HG03108 (cell line): ENCODE measurements at regions not wholly inside any gene's neighbourhood (a gene's known extent, or its start where the extent isn't known, plus 50 kb on each side); places are given as distances from the start of the nearest gene placed in this dataset.
A peak's percentile ranks its signal among the peaks of the same experiment; 100 is the strongest.
"Not testable (repeated sequence)": the region's sequence is repeated elsewhere in the genome, so short reads cannot be mapped to it uniquely, and the experiment has no call there.

Experiments
- ATAC-seq: cut with Tn5 transposase; IDR thresholded peaks from one replicate; pipeline ENCODE4 v1.9.1; 2021; ENCODE audit warnings: moderate library complexity; ENCODE audit not compliant: unreplicated experiment

DNA sequence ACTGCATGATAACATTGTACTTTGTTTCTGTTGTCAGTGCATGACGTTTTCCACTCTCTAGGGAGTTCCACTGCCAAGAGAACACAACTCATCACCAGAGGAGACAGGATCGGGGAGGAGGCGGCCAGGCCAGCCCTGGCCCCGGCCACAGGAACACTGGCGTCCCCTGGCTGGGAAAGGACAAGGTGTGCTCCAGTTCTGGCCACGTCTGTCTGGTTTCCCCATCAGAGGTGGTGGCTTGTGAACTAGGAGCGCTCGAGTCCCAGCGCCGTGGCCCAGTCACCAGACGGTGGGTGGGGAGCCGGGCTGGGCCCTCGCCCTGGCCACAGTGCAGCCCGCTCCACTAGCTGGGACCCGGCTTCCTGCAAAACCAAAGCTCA is 211.9 kb upstream of the IRX4 start:
- no peak for ATAC-seq

DNA sequence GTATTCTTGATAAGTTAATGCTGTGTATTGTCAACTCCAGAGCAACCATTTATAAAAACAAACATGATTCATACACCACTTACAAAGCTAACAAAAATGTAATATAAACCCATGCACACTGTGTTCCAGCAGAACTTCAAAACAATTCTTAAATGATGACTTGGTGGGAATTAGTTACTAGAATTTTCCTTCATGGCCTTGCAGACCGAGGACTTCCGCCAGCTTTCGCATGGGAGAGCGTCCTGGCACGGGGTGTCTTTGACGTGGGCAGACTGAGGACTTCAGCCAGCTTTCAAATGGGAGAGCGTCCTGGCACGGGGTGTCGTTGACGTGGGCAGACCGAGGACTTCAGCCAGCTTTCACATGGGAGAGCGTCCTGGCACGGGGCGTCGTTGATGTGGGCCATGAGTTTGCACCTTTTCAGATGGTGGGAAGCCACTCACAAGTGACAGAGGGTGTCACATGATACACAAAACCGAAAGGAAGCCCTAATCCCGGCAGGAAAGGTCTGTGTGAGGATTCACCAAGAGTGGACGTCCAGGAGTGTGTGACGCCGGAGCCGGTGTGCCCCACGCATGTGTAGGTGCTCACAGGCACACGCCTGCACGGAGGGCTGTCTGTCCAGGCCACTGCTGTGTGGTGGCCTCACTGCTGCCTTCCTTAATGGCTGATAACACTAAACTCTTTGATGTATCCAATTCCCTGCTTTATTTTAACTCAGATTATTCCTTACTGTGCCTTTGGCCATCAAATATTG is 211.3 kb upstream of the IRX4 start:
- no peak for ATAC-seq

DNA sequence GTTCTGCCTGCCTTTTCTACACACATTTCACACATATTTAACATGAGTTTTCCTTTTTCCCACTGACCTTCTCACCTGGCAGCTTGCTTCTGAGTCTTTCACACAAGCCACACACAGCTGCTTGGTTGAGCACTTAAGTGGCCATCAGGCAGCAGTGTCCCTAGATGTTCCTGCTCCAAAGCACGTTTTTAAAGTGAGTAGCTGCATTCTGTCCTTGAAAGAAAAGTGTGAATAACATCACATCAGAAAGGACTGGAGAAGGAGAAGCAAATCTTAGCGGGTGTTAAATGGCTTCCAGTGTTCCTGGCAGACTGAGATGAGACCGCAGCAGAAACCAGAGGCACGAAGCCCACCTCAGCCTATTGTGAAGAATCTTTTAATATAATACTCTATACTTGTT is 209.2 kb upstream of the IRX4 start:
- ATAC-seq = no peak

DNA sequence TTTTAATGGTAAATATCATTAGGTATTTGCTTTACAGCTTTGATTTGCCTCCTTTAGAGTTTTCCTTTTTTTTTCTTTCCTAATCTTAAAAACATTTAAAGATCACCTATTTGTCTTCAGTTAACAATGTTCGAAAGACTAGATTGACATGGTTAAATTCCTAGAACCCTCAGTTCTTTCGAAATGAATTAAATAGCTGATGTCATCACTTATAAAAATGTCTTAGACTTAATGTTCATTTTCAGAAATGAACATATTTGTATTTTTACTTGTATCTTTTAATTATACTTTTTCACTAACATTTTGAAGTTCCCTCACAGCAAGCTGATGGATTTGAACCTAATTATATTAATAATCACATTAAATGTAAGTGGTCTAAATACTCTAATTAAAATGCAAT is 205.3 kb upstream of the IRX4 start:
- no peak for ATAC-seq

DNA sequence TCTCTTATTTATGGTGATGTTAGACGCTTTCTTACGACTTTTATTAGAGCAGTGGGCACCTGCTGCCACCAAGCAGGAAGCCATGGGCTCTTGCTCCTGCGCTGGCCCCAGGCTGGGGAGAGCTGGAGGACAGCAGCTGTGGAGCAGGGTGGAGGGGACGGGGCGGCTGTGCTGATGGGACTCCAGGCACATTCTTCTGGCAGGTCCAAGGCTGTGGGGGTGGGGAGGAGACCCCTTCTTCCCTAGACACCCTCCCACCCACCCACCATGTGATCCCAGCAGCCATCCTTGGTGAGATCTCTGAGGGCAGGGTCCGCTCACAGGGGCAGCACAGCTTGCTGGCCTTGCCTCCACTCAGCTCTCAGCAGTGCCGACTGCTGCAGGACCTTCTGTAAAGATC is 192.6 kb upstream of the IRX4 start:
- ATAC-seq = no peak

DNA sequence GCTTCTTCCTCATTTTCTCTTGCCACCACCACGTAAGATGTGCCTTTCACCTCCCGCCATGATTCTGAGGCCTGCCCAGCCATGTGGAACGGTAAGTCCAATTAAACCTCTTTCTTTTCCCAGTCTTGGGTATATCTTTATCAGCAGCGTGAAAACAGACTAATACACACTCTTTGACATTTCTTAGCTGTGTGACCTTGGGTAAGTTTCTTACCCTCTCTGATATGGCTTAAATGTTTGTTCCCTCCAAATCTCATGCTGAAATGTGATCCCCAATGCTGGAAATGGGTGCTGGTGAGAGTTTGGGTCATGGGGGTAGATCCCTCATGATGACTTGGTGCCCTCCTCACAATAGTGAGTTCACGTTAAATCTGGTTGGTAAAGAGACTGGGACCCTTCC is 188.8 kb upstream of the IRX4 start:
- no peak for ATAC-seq

DNA sequence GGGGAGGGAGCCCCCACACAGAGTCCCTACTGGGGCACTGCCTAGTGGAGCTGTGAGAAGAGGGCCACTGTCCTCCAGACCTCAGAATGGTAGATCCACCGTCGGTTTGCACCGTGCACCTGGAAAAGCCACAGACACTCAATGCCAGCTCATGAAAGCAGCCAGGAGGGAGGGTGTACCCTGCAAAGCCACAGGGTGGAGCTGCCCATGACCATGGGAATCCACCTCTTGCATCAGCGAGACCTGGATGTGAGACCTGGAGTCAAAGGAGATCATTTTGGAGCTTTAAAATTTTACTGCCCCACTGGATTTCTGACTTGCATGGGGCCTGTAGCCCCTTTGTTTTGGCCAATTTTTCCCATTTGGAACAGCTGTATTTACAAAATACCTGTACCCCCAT is 188.1 kb upstream of the IRX4 start:
- ATAC-seq = not testable (repeated sequence)

DNA sequence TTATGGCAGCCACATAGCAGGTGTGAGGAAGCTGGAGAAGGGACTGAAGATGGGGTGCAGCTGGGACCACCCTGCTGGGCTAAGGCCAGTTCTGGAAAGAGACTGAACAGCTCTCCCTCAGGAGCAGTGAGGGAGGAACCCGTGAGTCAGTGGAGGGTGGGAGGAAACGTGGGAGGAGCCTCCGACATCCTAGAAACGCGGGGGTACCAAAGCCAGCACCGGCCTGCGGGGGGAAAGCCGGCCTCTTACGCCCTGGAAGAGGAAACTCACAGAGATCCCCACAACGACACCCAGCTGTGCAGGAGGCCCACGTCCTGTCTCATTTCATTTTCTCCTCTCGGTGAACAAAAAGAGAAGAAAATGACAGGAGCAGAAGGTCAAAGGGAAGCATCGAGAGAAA is 185.8 kb upstream of the IRX4 start:
- ATAC-seq = no peak

DNA sequence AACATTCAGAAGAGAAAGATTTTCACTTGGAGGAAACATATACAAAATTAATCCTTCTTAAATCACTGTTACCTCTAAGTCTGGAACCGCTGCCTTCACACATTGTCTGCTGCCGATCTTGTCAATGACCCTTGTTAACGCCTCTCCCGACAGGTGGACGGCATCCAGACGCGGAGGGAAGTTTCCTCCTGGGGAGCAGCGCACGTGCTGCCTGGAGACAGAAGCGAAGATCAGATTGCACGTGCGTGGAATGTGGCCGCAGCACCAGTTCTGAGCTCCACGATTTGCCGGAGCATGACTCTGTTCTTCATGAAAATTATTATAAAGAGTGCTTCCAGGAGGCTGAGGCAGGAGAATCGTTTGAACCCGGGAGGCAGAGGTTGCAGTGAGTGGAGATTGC is 183.6 kb upstream of the IRX4 start:
- ATAC-seq = no peak

DNA sequence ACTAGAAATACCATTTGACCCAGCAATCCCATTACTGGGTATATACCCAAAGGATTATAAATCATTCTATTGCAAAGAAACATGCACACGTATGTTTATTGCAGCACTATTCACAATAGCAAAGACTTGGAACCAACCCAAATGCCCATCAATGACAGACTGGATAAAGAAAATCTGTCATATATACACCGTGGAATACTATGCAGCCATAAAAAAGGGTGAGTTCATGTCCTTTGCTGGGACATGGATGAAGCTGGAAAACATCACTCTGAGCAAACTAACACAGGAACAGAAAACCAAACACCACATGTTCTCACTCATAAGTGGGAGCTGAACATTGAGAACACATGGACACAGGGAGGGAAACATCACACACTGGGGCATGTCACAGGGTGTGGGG is 180.7 kb upstream of the IRX4 start:
- not testable (repeated sequence) for ATAC-seq

DNA sequence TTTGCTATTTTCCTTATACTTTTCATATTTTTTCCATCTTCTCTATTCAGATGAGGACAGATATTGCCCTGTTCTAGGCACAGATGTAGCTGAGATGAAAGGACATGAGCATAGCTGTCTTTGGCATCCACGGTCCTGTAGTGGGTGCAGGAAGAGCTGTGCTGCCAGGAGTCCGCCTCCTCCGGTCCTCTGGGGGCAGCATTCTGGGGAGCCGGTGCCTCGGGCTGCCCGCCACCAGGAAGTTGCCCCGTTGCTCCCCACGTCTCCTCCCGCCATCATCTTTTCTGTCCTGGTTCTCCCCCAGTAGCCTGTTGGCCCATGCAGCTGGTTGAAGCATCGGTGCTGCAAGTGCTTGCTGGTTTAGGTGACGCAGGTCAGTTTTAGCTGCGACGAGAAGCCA is 170.0 kb upstream of the IRX4 start:
- ATAC-seq = no peak

DNA sequence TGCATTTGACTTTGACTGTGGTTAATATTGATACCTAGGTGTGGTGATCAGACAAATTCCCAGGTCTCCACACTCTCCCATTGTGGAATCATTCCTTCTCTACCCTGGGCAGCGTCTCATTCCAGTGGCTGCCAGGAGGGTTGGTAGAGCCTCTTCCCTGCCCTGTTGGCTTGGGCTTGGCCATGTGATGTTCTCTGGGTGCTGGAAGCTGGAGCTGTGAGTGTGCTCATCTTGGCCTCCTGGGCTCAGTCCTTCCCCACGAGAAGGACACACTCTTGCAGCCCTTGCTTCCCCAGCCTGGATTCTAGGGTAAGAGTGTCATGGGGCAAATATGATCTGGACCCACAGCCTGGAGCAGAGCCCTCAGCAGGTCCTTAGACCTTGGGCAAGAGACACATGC is 167.2 kb upstream of the IRX4 start:
- no peak for ATAC-seq

DNA sequence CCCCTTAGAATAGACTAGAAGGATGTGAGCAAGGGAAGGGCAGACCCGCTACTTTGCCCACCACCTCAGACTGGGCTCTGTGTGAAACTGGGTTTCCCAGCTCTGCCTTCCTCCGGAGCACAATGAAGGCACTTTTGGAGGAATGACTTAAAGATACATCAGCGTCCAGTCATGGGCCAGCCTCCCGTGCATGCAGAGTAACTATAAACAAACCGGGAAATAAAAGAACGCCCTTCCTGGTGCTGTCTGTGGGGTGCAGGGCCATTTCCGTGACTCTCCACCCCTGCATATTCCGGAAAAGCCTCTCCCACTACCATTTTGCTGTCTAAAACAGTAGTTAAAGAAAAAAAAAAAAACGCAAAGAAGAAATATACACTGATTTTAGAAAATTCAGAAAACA is 165.9 kb upstream of the IRX4 start:
- ATAC-seq = no peak

DNA sequence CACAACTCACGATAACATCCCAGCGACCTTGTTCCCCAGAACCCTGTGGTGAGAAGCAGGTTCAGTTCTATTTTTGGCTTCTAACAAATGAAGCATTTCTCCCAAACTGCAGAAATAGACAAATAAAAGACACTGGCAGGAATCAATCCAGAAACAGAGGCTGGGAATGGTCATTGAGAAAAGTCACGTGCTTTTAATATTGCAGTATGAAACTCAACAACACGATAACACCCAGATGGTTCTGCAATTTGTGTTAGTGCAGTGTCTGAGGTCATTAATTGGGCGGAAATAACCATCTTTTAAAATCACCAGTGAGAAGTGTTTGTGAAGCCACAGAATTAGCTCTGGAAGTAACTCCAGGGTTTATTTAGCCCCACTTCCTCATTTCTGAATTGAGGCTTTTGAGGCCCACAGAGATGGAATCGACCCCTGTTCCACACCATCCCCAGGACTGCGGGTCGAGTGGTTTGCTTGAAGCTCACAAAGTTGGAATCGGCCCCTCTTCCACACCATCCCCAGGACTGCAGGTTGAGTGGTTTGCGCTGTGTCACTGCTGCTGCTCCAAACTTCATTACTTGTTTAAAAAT is 164.7 kb upstream of the IRX4 start:
- no peak for ATAC-seq

DNA sequence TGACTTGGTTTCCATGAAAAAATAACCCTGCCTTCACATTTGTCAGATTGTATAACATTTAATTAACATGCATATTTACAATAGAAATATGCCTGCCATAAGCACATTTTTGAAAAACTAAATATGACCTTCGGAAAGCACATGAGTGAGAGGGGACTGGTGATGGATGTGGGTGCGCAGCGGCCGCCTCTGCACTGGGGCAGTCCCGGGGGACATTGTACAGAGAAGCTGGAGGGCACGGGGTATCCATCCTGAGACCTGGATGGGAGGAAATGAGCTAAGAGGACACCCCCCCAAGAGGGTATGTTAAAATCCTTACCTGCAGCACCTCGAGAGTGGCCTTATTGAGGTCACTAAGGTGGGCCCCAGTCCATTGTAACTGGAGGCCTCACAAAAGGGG is 161.3 kb upstream of the IRX4 start:
- no peak for ATAC-seq

DNA sequence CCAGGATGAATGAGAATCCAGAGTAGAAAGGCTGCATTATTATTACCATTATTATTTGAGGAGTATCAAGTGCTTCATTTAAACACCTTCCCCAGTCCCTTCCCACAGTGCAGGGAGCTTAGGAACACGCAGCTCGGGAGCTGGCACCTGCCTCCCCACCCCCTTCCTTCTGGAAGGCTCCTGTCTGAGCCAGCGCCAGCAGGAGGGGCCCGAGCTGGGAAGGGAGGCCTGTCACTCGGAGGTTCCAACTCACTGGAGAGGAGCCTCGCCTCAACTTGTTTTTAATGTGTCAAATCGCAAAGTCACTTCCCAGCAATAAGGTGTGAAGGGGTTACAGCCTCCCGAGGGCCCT is 156.4 kb upstream of the IRX4 start:
- no peak for ATAC-seq

DNA sequence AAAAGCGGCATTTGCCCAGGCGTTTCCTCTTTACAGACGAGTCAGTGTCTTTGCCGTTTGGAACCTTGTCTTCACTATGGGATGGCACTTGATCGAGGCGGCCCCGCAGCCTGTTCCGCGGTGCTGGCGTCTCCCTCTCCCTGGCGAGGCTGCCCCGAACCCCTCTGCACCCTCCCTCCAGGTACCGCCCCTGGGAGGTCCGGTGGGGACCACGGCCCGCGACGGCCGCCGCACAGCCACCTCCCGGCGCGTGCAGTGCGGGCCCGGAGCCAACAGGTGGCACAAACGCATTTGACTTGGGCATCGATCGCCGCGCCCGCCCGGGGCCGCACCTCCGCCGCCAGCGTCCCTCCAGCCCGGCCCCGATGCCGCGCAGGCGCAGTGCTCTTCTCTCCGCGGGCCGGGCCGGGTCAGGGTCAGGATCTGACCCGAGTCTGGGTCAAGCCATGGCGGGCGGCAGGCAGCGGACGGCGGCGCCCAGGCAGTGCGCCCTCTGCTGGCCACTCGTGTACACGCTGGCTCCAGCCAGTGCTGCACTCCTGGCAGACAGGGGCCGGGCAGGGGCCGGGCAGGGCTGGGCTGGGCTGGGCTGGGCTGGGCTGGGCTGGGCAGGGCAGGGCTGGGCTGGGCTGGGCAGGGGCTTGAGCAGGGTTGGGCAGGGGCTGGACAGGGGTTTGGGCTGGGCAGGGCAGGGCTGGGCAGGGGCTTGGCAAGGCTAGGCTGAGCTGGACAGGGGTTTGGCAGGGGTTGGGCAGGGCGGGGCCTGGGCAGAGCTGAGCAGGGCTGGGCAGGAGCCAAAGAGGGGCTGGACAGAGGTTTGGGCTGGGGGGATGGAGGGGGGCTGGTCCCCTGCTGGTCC is 155.8 kb upstream of the IRX4 start:
- peak; percentile 94 for ATAC-seq

DNA sequence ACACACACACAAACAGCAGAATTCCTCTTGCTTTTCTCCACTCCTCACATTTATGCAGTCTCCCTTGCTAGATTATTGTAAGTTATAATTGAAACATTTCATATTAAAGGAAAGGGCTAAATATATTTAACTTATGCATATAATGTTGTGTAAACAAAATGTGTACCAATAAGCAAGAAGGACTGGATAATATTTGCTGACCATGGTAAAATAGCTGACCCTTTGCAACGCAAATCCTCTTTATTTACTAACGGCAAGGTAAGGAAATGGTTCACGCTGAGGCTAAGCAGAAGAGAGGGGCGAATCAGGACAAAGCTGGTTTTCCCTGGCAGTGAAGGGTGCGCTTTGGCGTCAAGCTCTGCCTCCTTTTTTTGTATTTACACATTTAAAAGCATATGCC is 154.2 kb upstream of the IRX4 start:
- no peak for ATAC-seq

DNA sequence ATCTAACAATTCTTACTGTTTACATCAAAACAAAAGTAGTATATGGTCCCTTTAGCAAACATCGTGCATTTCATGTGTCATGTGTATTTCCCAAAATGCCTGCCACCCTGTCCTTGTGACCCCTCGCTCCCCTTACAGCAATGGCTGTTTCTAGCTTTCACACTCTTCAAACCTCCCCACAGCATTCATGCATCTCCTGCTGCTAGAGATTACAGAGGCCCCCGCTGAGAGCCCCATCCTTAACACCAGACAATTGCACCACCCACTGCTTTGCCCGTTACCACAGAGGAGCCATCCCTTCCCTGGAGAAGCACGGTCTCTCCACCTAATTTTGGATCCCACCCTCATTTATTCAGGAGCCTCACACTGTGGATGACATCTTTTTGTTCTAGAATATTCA is 149.7 kb upstream of the IRX4 start:
- no peak for ATAC-seq

DNA sequence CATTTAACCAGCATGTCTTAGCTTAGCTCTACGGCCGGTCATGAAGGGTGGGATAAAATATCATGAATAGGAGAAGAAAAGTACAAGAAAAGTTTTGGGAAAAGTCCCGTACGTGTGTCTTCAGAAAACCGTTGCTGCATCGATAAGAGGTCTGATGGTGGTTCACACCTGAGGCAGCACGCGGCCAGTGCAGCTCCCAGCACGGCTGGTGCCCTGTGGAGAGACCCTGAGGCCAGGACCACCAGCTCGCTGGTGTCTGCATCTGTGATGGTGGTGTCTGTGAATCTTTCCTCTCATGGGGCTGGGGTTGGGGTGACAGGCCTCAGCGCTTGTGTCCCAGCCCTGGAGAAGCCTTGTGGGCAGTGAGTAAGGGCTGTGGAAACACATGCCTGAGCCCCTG is 148.9 kb upstream of the IRX4 start:
- no peak for ATAC-seq

DNA sequence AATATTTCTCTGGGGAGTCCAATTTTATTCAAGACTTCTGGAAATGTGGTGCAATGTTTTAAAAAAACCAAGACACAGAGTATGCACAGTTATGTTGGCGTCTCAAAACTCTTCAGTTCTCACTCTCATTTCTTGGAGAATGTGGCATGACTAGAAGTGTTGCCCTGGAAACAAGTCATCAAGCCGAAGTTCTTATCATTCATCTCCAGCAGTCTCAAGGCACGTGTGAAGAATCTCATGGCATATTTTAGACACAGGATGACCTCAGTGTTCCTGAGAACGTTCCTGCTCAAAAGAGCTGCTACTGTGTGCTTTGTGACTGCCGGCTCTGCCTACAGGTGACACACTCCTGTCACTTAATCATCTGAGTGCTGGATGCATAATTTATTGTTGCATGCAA is 147.4 kb upstream of the IRX4 start:
- ATAC-seq = no peak

DNA sequence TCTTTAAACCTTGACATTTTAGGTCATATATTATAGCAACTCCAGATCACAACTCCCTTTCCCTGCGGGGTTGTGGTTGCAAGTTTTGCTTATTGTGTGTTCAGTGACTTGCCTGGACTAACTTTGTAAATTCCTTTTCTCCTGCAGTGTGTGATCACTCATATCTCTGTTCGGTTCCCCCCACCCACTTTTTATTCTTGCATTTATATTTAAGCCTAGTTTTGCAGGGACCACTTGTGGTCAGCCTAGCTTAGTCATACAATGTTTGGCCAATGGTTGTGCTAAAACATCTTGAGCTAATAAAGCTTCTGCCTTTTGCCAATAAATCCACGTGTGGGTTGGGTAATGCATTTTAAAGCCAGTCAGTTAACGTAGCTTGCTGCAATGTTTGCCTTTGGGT is 146.5 kb upstream of the IRX4 start:
- ATAC-seq = no peak
